H1 (cell line): ENCODE measurements at regions not wholly inside any gene's neighbourhood (a gene's known extent, or its start where the extent isn't known, plus 50 kb on each side); places are given as distances from the start of the nearest gene placed in this dataset.

Experiments used
- CTCF ChIA-PET: fragments of 300-600 bp; sonication (Branson Sonifier 250); formaldehyde crosslinking; loops from one replicate; lab custom pipeline; 2021; ENCODE audit not compliant: partially characterized antibody; lab: Charles Lee
- POLR2A ChIA-PET: fragments of 300-600 bp; sonication (Branson Sonifier 250); formaldehyde crosslinking; loops from one replicate; lab custom pipeline; 2021; ENCODE audit warnings: inconsistent platforms; ENCODE audit not compliant: partially characterized antibody; lab: Charles Lee
- DNase-seq, 2 experiments: peaks; one replicate each; pipeline versions ENCODE4 v3.0.0 to v3.0.0-alpha.2; 2010 to 2022; ENCODE audit warnings: low spot score in 2 of 2, low read depth in 1 of 2, mixed read lengths in 1 of 2
- FAIRE-seq: peaks from 2 replicates; lab custom pipeline; 2011; peaks lifted over from hg19 to GRCh38; lab: Jason Lieb, UNC
- H2AFZ ChIP-seq: 2 replicates; pipeline ENCODE4 v1.8.1; 2012; ENCODE audit warnings: low read length, inconsistent platforms
- H2AK5ac ChIP-seq: 2 replicates; pipeline ENCODE4 v1.6.1; 2013; ENCODE audit warnings: low read depth, low read length
- H2BK120ac ChIP-seq: replicated peaks from 2 replicates; pipeline ENCODE3; 2013; ENCODE audit warnings: low read depth, low read length, inconsistent platforms
- H2BK12ac ChIP-seq: 2 replicates; pipeline ENCODE4 v1.6.1; 2013; ENCODE audit warnings: low read depth, low read length
- H2BK15ac ChIP-seq: 2 replicates; pipeline ENCODE4 v1.6.1; 2013; ENCODE audit warnings: low read length
- H2BK20ac ChIP-seq: 2 replicates; pipeline ENCODE4 v1.6.1; 2013; ENCODE audit warnings: low read length
- H2BK5ac ChIP-seq: 2 replicates; pipeline ENCODE4 v1.6.1; 2013; ENCODE audit warnings: low read depth, low read length
- H3K14ac ChIP-seq: 2 replicates; pipeline ENCODE4 v1.6.1; 2013; ENCODE audit warnings: inconsistent platforms; ENCODE audit not compliant: insufficient read length
- H3K18ac ChIP-seq: 2 replicates; pipeline ENCODE4 v1.6.1; 2013; ENCODE audit warnings: low read length; ENCODE audit errors: extremely low read depth
- H3K23ac ChIP-seq: 2 replicates; pipeline ENCODE4 v1.6.1; 2013; ENCODE audit warnings: inconsistent platforms; ENCODE audit not compliant: insufficient read length
- H3K23me2 ChIP-seq: 2 replicates; pipeline ENCODE4 v1.6.1; 2013; ENCODE audit warnings: low read depth, low read length
- H3K27ac ChIP-seq: 2 replicates; pipeline ENCODE4 v1.6.1; 2011; ENCODE audit warnings: low read depth, low read length, inconsistent platforms
- H3K27me3 ChIP-seq, 4 experiments: replicated peaks in 1 of 4; 1 replicate in 1 of 4; 2 replicates in 3 of 4; pipeline versions ENCODE4 v1.6.1 to v1.8.1; 2011 to 2013; ENCODE audit warnings: low read length in 3 of 4, mild to moderate bottlenecking in 3 of 4, inconsistent platforms in 2 of 4, mixed read lengths in 2 of 4, moderate library complexity in 1 of 4; ENCODE audit not compliant: control insufficient read depth in 3 of 4, insufficient read depth in 3 of 4; ENCODE audit errors: extremely low read depth in 1 of 4
- H3K36me3 ChIP-seq, 4 experiments: 2 replicates each; pipeline versions ENCODE4 v1.6.1 to v1.8.1; 2011 to 2013; ENCODE audit warnings: mild to moderate bottlenecking in 4 of 4, low read length in 3 of 4, moderate library complexity in 2 of 4, control low read depth in 1 of 4, inconsistent platforms in 1 of 4; ENCODE audit not compliant: insufficient read depth in 4 of 4, control insufficient read depth in 2 of 4
- H3K4ac ChIP-seq: replicated peaks from 2 replicates; pipeline ENCODE3; 2013; ENCODE audit warnings: low read length, low read depth, mixed read lengths, inconsistent platforms; ENCODE audit not compliant: insufficient read length
- H3K4me1 ChIP-seq, 4 experiments: replicated peaks in 1 of 4; 1 replicate in 1 of 4; 2 replicates in 3 of 4; pipeline versions ENCODE4 v1.6.1 to v1.8.1; 2011 to 2013; ENCODE audit warnings: low read length in 3 of 4, inconsistent platforms in 2 of 4, mixed read lengths in 1 of 4; ENCODE audit not compliant: insufficient read depth in 4 of 4, control insufficient read depth in 3 of 4
- H3K4me2 ChIP-seq, 2 experiments: 2 replicates each; pipeline versions ENCODE4 v1.6.1 to v1.8.1; 2011 to 2013; ENCODE audit warnings: low read depth in 2 of 2, low read length in 2 of 2, control low read depth in 1 of 2, inconsistent platforms in 1 of 2, mild to moderate bottlenecking in 1 of 2; ENCODE audit not compliant: insufficient read depth in 1 of 2
- H3K4me3 ChIP-seq, 4 experiments: fragments of 200-600, 300-600 bp in 1 of 4; sonication (generic), shearing (Covaris generic), sonication (Bioruptor Twin) in 1 of 4; 2 replicates each; pipeline versions ENCODE4 v1.5.1 to v1.8.1; 2011 to 2016; ENCODE audit warnings: low read length in 4 of 4, low read depth in 3 of 4, control low read depth in 2 of 4, inconsistent platforms in 2 of 4, mild to moderate bottlenecking in 2 of 4, mixed read lengths in 1 of 4, moderate library complexity in 1 of 4; ENCODE audit not compliant: insufficient read depth in 2 of 4; ENCODE audit errors: extremely low read depth in 1 of 4
- H3K56ac ChIP-seq: replicated peaks from 2 replicates; pipeline ENCODE3; 2013; ENCODE audit warnings: low read depth, mild to moderate bottlenecking, mixed read lengths, low read length, inconsistent platforms; ENCODE audit not compliant: insufficient read length
- H3K79me1 ChIP-seq: 2 replicates; pipeline ENCODE4 v1.6.1; 2013; ENCODE audit warnings: low read depth, low read length, control low read depth
- H3K79me2 ChIP-seq, 2 experiments: 2 replicates each; pipeline versions ENCODE4 v1.6.1 to v1.8.1; 2012 to 2013; ENCODE audit warnings: low read length in 2 of 2, mild to moderate bottlenecking in 2 of 2, inconsistent platforms in 1 of 2; ENCODE audit not compliant: insufficient read depth in 2 of 2, control insufficient read depth in 1 of 2
- H3K9ac ChIP-seq, 4 experiments: replicated peaks in 1 of 4; 1 replicate in 1 of 4; 2 replicates in 3 of 4; pipeline versions ENCODE4 v1.6.1 to v1.8.1; 2011 to 2013; ENCODE audit warnings: low read depth in 3 of 4, low read length in 3 of 4, control low read depth in 2 of 4, mild to moderate bottlenecking in 2 of 4, moderate library complexity in 2 of 4, inconsistent platforms in 1 of 4; ENCODE audit errors: extremely low read depth in 1 of 4
- H3K9me3 ChIP-seq, 2 experiments: 2 replicates each; pipeline versions ENCODE4 v1.6.1 to v1.8.1; 2012 to 2013; ENCODE audit warnings: mild to moderate bottlenecking in 2 of 2, moderate library complexity in 2 of 2, control low read depth in 1 of 2, inconsistent platforms in 1 of 2, low read depth in 1 of 2, low read length in 1 of 2, mixed read lengths in 1 of 2; ENCODE audit not compliant: insufficient read depth in 2 of 2
- H4K20me1 ChIP-seq, 2 experiments: replicated peaks in 1 of 2; 2 replicates each; pipeline versions ENCODE3 to v1.8.1; 2011 to 2013; ENCODE audit warnings: inconsistent platforms in 2 of 2, low read length in 2 of 2, mild to moderate bottlenecking in 1 of 2; ENCODE audit not compliant: insufficient read depth in 2 of 2, control insufficient read depth in 1 of 2
- H4K5ac ChIP-seq: 2 replicates; pipeline ENCODE4 v1.6.1; 2013; ENCODE audit warnings: low read length, low read depth, mixed read lengths, inconsistent platforms; ENCODE audit not compliant: insufficient read length
- H4K8ac ChIP-seq: 2 replicates; pipeline ENCODE4 v1.8.0; 2013; ENCODE audit warnings: mild to moderate bottlenecking, moderate library complexity, low read length, inconsistent platforms; ENCODE audit not compliant: insufficient read depth; ENCODE audit errors: extremely low read depth
- H4K91ac ChIP-seq: replicated peaks from 2 replicates; pipeline ENCODE3; 2013; ENCODE audit warnings: low read length, mixed read lengths, inconsistent platforms; ENCODE audit not compliant: insufficient read length
- BACH1 ChIP-seq: IDR thresholded peaks from 2 replicates; pipeline ENCODE4 v1.6.1; 2012; ENCODE audit warnings: low read length, improper control_type of control experiment
- CEBPB ChIP-seq: IDR thresholded peaks from 2 replicates; pipeline ENCODE4 v1.6.1; 2012; ENCODE audit warnings: low read depth, low read length
- CHD2 ChIP-seq: IDR thresholded peaks from 2 replicates; pipeline ENCODE4 v1.6.1; 2012; ENCODE audit warnings: low read length, improper control_type of control experiment
- EZH2 ChIP-seq: fragments of 200-600 bp; sonication (generic); IDR thresholded peaks from 2 replicates; pipeline ENCODE4 v1.7.1; 2012; ENCODE audit warnings: low read depth, mild to moderate bottlenecking, moderate library complexity, low read length, inconsistent platforms; ENCODE audit not compliant: severe bottlenecking
- POLR2A ChIP-seq, 2 experiments: IDR thresholded peaks; 1 replicate in 1 of 2; 2 replicates in 1 of 2; pipeline ENCODE4 v1.6.1; 2011; ENCODE audit warnings: low read depth in 2 of 2, low read length in 2 of 2, mild to moderate bottlenecking in 2 of 2; ENCODE audit errors: control extremely low read depth in 1 of 2
- RAD21 ChIP-seq, 2 experiments: IDR thresholded peaks in 1 of 2; conservative IDR thresholded peaks in 1 of 2; 2 replicates each; pipeline ENCODE4 v1.6.1; 2011; ENCODE audit warnings: low read depth in 2 of 2, low read length in 2 of 2, improper control_type of control experiment in 1 of 2, inconsistent platforms in 1 of 2, mild to moderate bottlenecking in 1 of 2, moderate library complexity in 1 of 2
- SIN3A ChIP-seq, 2 experiments: IDR thresholded peaks in 1 of 2; conservative IDR thresholded peaks in 1 of 2; 2 replicates each; pipeline ENCODE4 v1.6.1; 2011 to 2012; ENCODE audit warnings: low read length in 2 of 2, improper control_type of control experiment in 1 of 2, low read depth in 1 of 2, mild to moderate bottlenecking in 1 of 2
- TAF7 ChIP-seq: optimal IDR thresholded peaks from 2 replicates; pipeline ENCODE3; 2011; ENCODE audit warnings: low read depth, mild to moderate bottlenecking, inconsistent platforms, low read length, moderate library complexity, borderline replicate concordance
- TEAD4 ChIP-seq: IDR thresholded peaks from 2 replicates; pipeline ENCODE4 v1.6.1; 2012; ENCODE audit warnings: low read depth, low read length, inconsistent platforms, mixed read lengths
- YY1 ChIP-seq: IDR thresholded peaks from 2 replicates; pipeline ENCODE4 v1.6.1; 2011; ENCODE audit warnings: low read depth, mild to moderate bottlenecking, low read length
- WGBS, 2 experiments: shearing (Covaris generic) in 1 of 2; methylation state at CpG; one replicate each; pipeline versions ENCODE4 v1.1.6 to v1.1.7; 2013 to 2015; ENCODE audit warnings: low lambda C conversion rate in 2 of 2, mixed read lengths in 2 of 2, inconsistent platforms in 1 of 2, low coverage in 1 of 2, missing lambda C conversion rate in 1 of 2; ENCODE audit not compliant: insufficient replicate concordance in 2 of 2, insufficient coverage in 1 of 2, insufficient read length in 1 of 2; ENCODE audit errors: extremely low coverage in 1 of 2, missing lambda C conversion rate in 1 of 2; 5-methylcytosine and 5-hydroxymethylcytosine counted together
- TF ChIP-seq, protein P1 (sequence below): IDR thresholded peaks from 2 replicates; pipeline ENCODE4 v1.6.1; 2012; ENCODE audit warnings: inconsistent platforms

- no peak for TF ChIP-seq CHD2
Measured at GRCh38 chr5:160966921-160967320, 114.9 kb upstream of the ATP10B start (continued).

DNA sequence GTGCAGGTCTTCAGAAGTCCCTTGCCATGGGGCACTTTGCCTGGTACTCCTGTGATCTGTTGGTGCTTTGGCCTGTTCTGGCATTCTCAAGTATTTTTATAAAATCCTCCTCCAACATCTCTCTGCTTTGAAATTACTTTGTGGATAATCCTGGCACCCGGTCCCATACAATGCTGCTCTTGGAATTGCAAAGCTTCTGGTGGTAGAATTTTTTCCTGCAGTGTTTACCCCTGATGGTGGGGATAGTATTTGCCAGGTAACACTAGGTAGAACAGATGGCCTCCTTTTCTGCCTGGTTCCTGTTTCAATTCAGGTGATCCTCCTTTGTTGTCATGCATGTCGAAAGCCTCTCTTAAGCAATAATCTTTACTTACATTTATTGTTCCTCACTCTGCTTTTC, 109.8 kb upstream of the ATP10B start:
- CTCF ChIA-PET: interaction anchor here (0.6 kb wide), 1 partner anchor 460 kb away, joined by 5 read pairs; no protein-coding TSS in a partner anchor
- Histone ChIP-seq H3K14ac (no peak overlapping the region), H3K27me3 (no peaks in the 10 kb centered on the region), H2BK15ac (no peak overlapping the region), H3K23ac (no peak overlapping the region), H3K4me1 (no peaks in the 10 kb centered on the region), H2BK120ac (no peak overlapping the region), H4K8ac (no peak overlapping the region), H3K4me3 (no peak overlapping the region), H3K4ac (no peak overlapping the region), H3K79me1 (no peaks in the 10 kb centered on the region), H2AFZ (no peak overlapping the region), H2AK5ac (no peak overlapping the region), H3K18ac (no peak overlapping the region), H4K5ac (no peak overlapping the region), H2BK12ac (no peak overlapping the region), H3K27ac (no peak overlapping the region), H3K4me2 (no peak overlapping the region), H3K9ac (no peak overlapping the region), H3K23me2 (no peaks in the 10 kb centered on the region), H2BK20ac (no peak overlapping the region), H4K91ac (no peak overlapping the region), H3K79me2 (no peaks in the 10 kb centered on the region), H3K36me3 (no peaks in the 10 kb centered on the region), H2BK5ac (no peak overlapping the region), H3K56ac (no peak overlapping the region), H3K9me3 (no peaks in the 10 kb centered on the region), H4K20me1 (no peaks in the 10 kb centered on the region)
- TF ChIP-seq TAF7: no peak
- no peak for TF ChIP-seq SIN3A (conservative IDR thresholded peaks at IDR 0.05 in 1 of 2, IDR thresholded peaks at IDR 0.05 in 1 of 2; ENCODE audit: low read depth in 1 of 2, low read length in 2 of 2)
- TF ChIP-seq, protein P1, sequence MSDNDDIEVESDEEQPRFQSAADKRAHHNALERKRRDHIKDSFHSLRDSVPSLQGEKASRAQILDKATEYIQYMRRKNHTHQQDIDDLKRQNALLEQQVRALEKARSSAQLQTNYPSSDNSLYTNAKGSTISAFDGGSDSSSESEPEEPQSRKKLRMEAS: no peak
- no peak for TF ChIP-seq CEBPB
- TF ChIP-seq RAD21 (IDR thresholded peaks at IDR 0.05 in 1 of 2, conservative IDR thresholded peaks at IDR 0.05 in 1 of 2; ENCODE audit: low read depth in 2 of 2, low read length in 2 of 2): no peak
- no peak for TF ChIP-seq POLR2A (IDR thresholded peaks at IDR 0.05; ENCODE audit: control extremely low read depth in 1 of 2, low read depth in 2 of 2, low read length in 2 of 2)
- TF ChIP-seq EZH2: no peak
- no peak for TF ChIP-seq YY1
- TF ChIP-seq BACH1: no peak
- TF ChIP-seq TEAD4: no peak
- DNase-seq (no peak), FAIRE-seq (no peak)
- POLR2A ChIA-PET: no interaction called here
- 93% methylated on average over 2 of the region's 2 CpGs; no CpG with 5 or more reads in 1 of the 2 experiments for WGBS, 2 experiments
